ENCODE measurements at regions not wholly inside any gene's neighbourhood (a gene's known extent, or its start where the extent isn't known, plus 50 kb on each side); places are given as distances from the start of the nearest gene placed in this dataset.

DNA sequence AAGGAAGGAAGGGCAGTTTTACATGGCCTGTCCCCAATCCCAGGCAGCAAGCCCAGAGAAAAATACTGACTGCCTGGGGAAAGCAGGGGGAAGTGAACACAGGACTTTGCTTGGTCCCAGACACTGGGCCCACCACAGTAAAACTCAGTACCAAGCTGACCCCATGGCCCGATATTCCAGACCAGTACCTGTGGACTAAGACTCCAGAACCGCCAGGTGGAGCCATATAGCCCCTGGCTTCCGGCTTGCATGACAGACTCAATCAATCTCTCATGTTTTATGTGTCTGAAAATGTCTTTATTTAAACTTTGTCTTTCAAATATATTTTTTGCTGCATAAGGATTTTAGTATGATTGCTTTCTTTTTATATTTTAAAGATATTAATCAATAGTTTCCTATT is 767.9 kb upstream of the SLITRK6 start:
- DNase-seq (ENCODE audit: low read depth, low spot score) = no peak
- CTCF ChIA-PET = no interaction called here
- no peak for FAIRE-seq
- intact Hi-C loops (cut with micrococcal nuclease) (no loop called here), dilution Hi-C loops (cut with MboI; ENCODE audit: extremely low pct_ligation_motif_present, low sequenced_read_pairs) (no loop called here)
- Histone ChIP-seq H3K27me3 (ENCODE audit: control insufficient read depth in 2 of 2, insufficient read depth in 2 of 2, low read length in 2 of 2) (no peaks in the 10 kb centered on the region), H3K36me3 (ENCODE audit: control insufficient read depth in 2 of 2, extremely low read depth in 1 of 2, insufficient read depth in 2 of 2, low read length in 2 of 2) (no peaks in the 10 kb centered on the region), H4K20me1 (replicated peaks; ENCODE audit: control insufficient read depth, extremely low read depth, insufficient read depth, low read length) (no peaks in the 10 kb centered on the region), H3K9me3 (replicated peaks; ENCODE audit: control insufficient read depth, insufficient read depth, low read length) (peaks cover 3% of the 10 kb centered on the region), H3K9ac (replicated peaks; ENCODE audit: extremely low read depth, insufficient read depth, low read length) (no peak overlapping the region), H2AFZ (ENCODE audit: low read depth, low read length) (no peak overlapping the region), H3K27ac (ENCODE audit: insufficient read depth, low read depth, low read length) (no peak overlapping the region), H3K9me1 (replicated peaks; ENCODE audit: control insufficient read depth, extremely low read depth, insufficient read depth, low read length) (no peaks in the 10 kb centered on the region), H3K4me1 (ENCODE audit: control insufficient read depth, extremely low read depth, insufficient read depth, low read length) (no peaks in the 10 kb centered on the region), H3K4me3 (replicated peaks in 1 of 3; ENCODE audit: insufficient read depth in 1 of 3, low read depth in 1 of 3, low read length in 3 of 3) (no peak overlapping the region), H3K79me2 (ENCODE audit: control insufficient read depth, insufficient read depth, low read length) (no peaks in the 10 kb centered on the region), H3K4me2 (ENCODE audit: insufficient read depth, low read length) (no peak overlapping the region)
- TF ChIP-seq GATA2 (IDR thresholded peaks at IDR 0.05; ENCODE audit: insufficient read depth, insufficient read length, low read depth, low read length) (no peak), JUN (IDR thresholded peaks at IDR 0.05; ENCODE audit: borderline replicate concordance, insufficient read depth, insufficient read length, low read depth) (no peak), POLR2AphosphoS5 (IDR thresholded peaks at IDR 0.05; ENCODE audit: insufficient read depth, low read depth, low read length) (no peak), EZH2 (IDR thresholded peaks at IDR 0.05; ENCODE audit: borderline replicate concordance, low read depth, low read length, severe bottlenecking) (no peak), CTCF (IDR thresholded peaks at IDR 0.05; ENCODE audit: extremely low read depth in 1 of 2, insufficient read depth in 1 of 2, low read depth in 1 of 2, low read length in 2 of 2) (no peak), FOS (IDR thresholded peaks at IDR 0.05; ENCODE audit: borderline replicate concordance, insufficient read depth, low read length) (no peak), POLR2A (IDR thresholded peaks at IDR 0.05; ENCODE audit: low read depth, low read length) (no peak), MAX (IDR thresholded peaks at IDR 0.05; ENCODE audit: insufficient read depth, insufficient read length) (no peak), MYC (IDR thresholded peaks at IDR 0.05; ENCODE audit: low read depth, low read length) (no peak)
- BruUV-seq (replicated peaks) = no TSS peak
- POLR2A ChIA-PET = no interaction called here
